ENCODE measurements at regions not wholly inside any gene's neighbourhood (a gene's known extent, or its start where the extent isn't known, plus 50 kb on each side); places are given as distances from the start of the nearest gene placed in this dataset.

DNA sequence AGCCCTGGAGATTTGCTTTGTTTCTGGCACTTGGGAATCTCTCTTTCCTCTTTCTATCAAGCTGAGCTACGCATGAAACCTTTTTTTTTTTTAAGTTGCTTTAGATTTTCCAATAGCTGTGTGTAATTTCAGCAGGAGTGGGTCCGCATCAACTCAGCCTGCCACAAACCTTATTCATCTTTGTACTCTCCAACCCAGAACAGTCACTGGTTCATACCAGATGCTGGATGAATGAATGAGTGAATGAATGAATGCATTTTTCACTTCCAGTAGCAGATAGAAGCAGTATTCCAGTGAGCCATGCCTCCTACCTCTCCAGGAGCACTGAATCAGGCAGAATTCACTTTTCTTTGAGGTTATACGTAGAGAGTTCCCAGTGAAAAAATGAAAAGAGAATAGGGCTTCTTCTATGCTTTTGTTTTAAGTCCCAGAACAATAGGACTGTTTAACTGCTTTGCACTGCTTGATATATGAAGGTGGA is 221.1 kb downstream of the TM9SF2 start:
- H3K27me3 ChIP-seq (ENCODE audit: control insufficient read depth, insufficient read depth, low read length), result peaks cover 6% of the 10 kb centered on the region
- ChIA-PET CTCF (no interaction called here), POLR2A (no interaction called here)
- H3K27ac ChIP-seq (ENCODE audit: low read depth, low read length), result no peak overlapping the region
- H3K9me3 ChIP-seq (ENCODE audit: control insufficient read depth, insufficient read depth, low read length), result no peaks in the 10 kb centered on the region
- DNase-seq (ENCODE audit: low read depth, low spot score), result no peak
- TF ChIP-seq CTCF (IDR thresholded peaks at IDR 0.05; ENCODE audit: low read depth, low read length), result no peak
- H3K4me3 ChIP-seq (ENCODE audit: low read depth, low read length), result no peak overlapping the region

- no peak for TF ChIP-seq CTCF (IDR thresholded peaks at IDR 0.05; ENCODE audit: low read depth, low read length)
- CTCF ChIA-PET, result no interaction called here
- DNase-seq (ENCODE audit: low read depth, low spot score), result no peak
- no peaks in the 10 kb centered on the region for H3K9me3 ChIP-seq (ENCODE audit: control insufficient read depth, insufficient read depth, low read length)
- no peak overlapping the region for H3K27ac ChIP-seq (ENCODE audit: low read depth, low read length)
- peaks cover 6% of the 10 kb centered on the region for H3K27me3 ChIP-seq (ENCODE audit: control insufficient read depth, insufficient read depth, low read length)
- H3K4me3 ChIP-seq (ENCODE audit: low read depth, low read length), result no peak overlapping the region
- POLR2A ChIA-PET, result no interaction called here
Observed at GRCh38 chr13:99721606-99722337, 220.5 kb downstream of the TM9SF2 start.

DNA sequence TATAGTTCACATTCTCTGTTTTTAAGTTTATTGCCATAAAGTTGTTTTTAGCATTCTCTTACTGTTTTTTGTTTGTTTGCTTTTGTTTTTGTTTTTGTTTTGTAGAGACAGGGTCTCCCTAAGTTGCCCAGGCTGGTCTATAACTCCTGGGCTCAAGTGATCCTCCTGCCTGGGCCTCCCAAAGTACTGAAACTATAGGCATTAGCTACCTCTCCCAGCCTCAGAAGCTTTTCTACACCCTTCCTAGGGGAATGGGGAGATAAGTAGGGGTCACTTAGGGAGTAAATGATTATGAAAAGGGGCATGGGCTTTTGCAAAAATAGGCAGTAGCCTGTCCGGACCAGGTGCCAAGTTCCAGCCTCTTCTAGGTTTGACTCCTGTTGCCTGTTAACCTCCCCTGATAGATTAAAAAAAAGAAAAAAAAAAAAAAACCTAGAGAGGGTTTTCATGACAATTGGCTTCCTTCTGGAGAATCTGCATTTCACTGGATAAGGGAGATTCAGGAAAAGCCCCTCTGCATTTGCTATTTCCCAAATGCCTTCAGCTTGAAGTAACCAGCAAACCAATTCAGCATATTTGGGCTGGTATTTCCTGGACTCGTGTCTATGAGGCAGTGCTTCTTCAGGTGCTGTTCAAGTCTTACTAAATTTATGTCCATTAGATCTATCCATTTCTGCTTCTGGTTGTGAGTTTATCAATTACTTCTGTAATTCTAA is 216.8 kb downstream of the TM9SF2 start:
- CTCF ChIA-PET, result no interaction called here
- no peaks in the 10 kb centered on the region for H3K27me3 ChIP-seq (ENCODE audit: control insufficient read depth, insufficient read depth, low read length)
- POLR2A ChIA-PET, result interaction anchor here (0.7 kb wide), 1 partner anchor 128 kb away, joined by 6 read pairs; no protein-coding TSS in a partner anchor
- TF ChIP-seq CTCF (IDR thresholded peaks at IDR 0.05; ENCODE audit: low read depth, low read length), result no peak
- H3K4me3 ChIP-seq (ENCODE audit: low read depth, low read length), result no peak overlapping the region
- H3K27ac ChIP-seq (ENCODE audit: low read depth, low read length), result no peak overlapping the region
- H3K9me3 ChIP-seq (ENCODE audit: control insufficient read depth, insufficient read depth, low read length), result no peaks in the 10 kb centered on the region
- DNase-seq (ENCODE audit: low read depth, low spot score), result no peak

GRCh38 chr13:99709134-99709533 is 207.9 kb downstream of the TM9SF2 start:
- Histone ChIP-seq H3K27ac (ENCODE audit: low read depth, low read length) (no peak overlapping the region), H3K4me3 (ENCODE audit: low read depth, low read length) (no peak overlapping the region), H3K9me3 (ENCODE audit: control insufficient read depth, insufficient read depth, low read length) (no peaks in the 10 kb centered on the region), H3K27me3 (ENCODE audit: control insufficient read depth, insufficient read depth, low read length) (no peaks in the 10 kb centered on the region)
- ChIA-PET CTCF (no interaction called here), POLR2A (no interaction called here)
- no peak for TF ChIP-seq CTCF (IDR thresholded peaks at IDR 0.05; ENCODE audit: low read depth, low read length)
- DNase-seq (ENCODE audit: low read depth, low spot score), result no peak

GRCh38 chr13:99704390-99704789 is 203.1 kb downstream of the TM9SF2 start:
- H3K4me3 ChIP-seq (ENCODE audit: low read depth, low read length), result no peak overlapping the region
- no peaks in the 10 kb centered on the region for H3K9me3 ChIP-seq (ENCODE audit: control insufficient read depth, insufficient read depth, low read length)
- DNase-seq (ENCODE audit: low read depth, low spot score), result no peak
- ChIA-PET POLR2A (no interaction called here), CTCF (no interaction called here)
- no peak overlapping the region for H3K27ac ChIP-seq (ENCODE audit: low read depth, low read length)
- H3K27me3 ChIP-seq (ENCODE audit: control insufficient read depth, insufficient read depth, low read length), result no peaks in the 10 kb centered on the region
- no peak for TF ChIP-seq CTCF (IDR thresholded peaks at IDR 0.05; ENCODE audit: low read depth, low read length)
